Gastroesophageal sphincter (tissue), 3 donors: ENCODE measurements at regions not wholly inside any gene's neighbourhood (a gene's known extent, or its start where the extent isn't known, plus 50 kb on each side); places are given as distances from the start of the nearest gene placed in this dataset.

ENCODE experiments used
- CTCF ChIP-seq, 4 experiments: fragments of 200-600 bp in 2 of 4; fragments of 450-650 bp in 2 of 4; sonication (generic) in 1 of 4; IDR thresholded peaks; one replicate each; pipeline ENCODE4 v1.5.1; 2017 to 2019; ENCODE audit warnings: antibody characterized with exemption in 4 of 4, mild to moderate bottlenecking in 2 of 4, moderate library complexity in 2 of 4
- POLR2AphosphoS5 ChIP-seq: sonication (generic); formaldehyde crosslinking; IDR thresholded peaks from one replicate; pipeline ENCODE4 v1.6.1; 2017; ENCODE audit warnings: antibody characterized with exemption

GRCh38 chr5:124229352-124229751 lies 517.1 kb downstream of the ZNF608 start:
- TF ChIP-seq POLR2AphosphoS5, result no peak
- TF ChIP-seq CTCF (IDR thresholded peaks at IDR 0.05), result no peak
